NB4 (cell line): ENCODE measurements at regions not wholly inside any gene's neighbourhood (a gene's known extent, or its start where the extent isn't known, plus 50 kb on each side); places are given as distances from the start of the nearest gene placed in this dataset.

Experiments
- DNase-seq: peaks from one replicate; pipeline ENCODE4 v3.0.0; 2010; ENCODE audit warnings: low read depth
- H3K4me3 ChIP-seq: one replicate; pipeline ENCODE4 v1.5.1; 2011; ENCODE audit warnings: mild to moderate bottlenecking, low read depth, low read length, moderate library complexity
- CTCF ChIP-seq: IDR thresholded peaks from one replicate; pipeline ENCODE4 v1.5.1; 2012; ENCODE audit warnings: low read depth, low read length
- MYC ChIP-seq: IDR thresholded peaks from 2 replicates; pipeline ENCODE4 v1.6.1; 2011; ENCODE audit warnings: low read depth, low read length
- POLR2A ChIP-seq: IDR thresholded peaks from 2 replicates; pipeline ENCODE4 v1.6.1; 2011; ENCODE audit warnings: mild to moderate bottlenecking; ENCODE audit not compliant: insufficient read length; ENCODE audit errors: extremely low read depth
- TF ChIP-seq, protein P1 (sequence below): IDR thresholded peaks from 2 replicates; pipeline ENCODE4 v1.6.1; 2011; ENCODE audit warnings: low read depth, low read length

- no peak overlapping the region for H3K4me3 ChIP-seq
- TF ChIP-seq, protein P1, sequence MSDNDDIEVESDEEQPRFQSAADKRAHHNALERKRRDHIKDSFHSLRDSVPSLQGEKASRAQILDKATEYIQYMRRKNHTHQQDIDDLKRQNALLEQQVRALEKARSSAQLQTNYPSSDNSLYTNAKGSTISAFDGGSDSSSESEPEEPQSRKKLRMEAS = no peak
- TF ChIP-seq POLR2A = no peak
- TF ChIP-seq CTCF = no peak
- TF ChIP-seq MYC = no peak
- DNase-seq = no peak
Measured at GRCh38 chr7:116316838-116317628, 106.7 kb downstream of the TES start.

DNA sequence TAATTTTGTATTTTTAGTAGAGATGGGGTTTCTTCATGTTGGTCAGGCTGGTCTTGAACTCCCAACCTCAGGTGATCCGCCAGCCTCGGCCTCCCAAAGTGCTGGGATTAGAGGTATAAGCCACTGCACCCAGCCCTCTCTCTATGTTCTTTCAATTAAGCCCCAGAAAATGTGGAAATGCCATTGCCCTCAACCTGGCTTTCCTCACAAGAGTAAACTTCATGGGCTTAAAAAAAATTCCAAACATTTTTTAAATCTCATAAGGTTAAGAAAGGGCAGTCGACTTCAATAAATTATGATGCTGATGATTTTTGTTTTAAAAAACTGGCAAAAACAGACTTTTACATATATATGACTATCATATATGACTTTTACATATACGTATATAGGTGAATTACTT lies 107.6 kb downstream of the TES start:
- DNase-seq = no peak
- TF ChIP-seq CTCF = no peak
- no peak for TF ChIP-seq MYC
- TF ChIP-seq POLR2A = no peak
- TF ChIP-seq, protein P1 = no peak
- H3K4me3 ChIP-seq = no peak overlapping the region

- TF ChIP-seq CTCF = no peak
- no peak for TF ChIP-seq MYC
- TF ChIP-seq, protein P1 = no peak
- DNase-seq = no peak
- no peak overlapping the region for H3K4me3 ChIP-seq
Measured at GRCh38 chr7:116322541-116322940, 112.2 kb downstream of the TES start.

DNA sequence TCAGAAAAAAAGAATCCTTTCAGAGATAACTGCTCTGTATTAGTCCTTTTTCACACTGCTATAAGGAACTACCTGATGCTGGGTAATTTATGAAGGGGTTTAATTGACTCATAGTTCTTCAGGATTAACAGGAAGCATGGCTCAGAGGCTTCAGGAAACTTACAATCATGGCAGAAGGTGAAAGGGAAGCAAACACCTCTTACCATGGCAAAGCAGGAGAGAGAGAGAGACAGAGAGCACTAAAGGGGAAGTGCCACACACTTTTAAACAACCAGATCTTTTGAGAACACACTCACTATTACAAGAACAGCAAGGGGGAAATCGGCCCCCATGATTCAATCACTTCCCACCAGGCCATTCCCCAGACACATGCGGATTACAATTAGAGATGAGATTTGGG lies 114.2 kb downstream of the TES start:
- TF ChIP-seq MYC (no peak), POLR2A (no peak), CTCF (no peak)
- TF ChIP-seq, protein P1 = no peak
- DNase-seq = no peak
- H3K4me3 ChIP-seq = no peak overlapping the region

GRCh38 chr7:116325517-116325916 lies 115.2 kb downstream of the TES start:
- DNase-seq = no peak
- TF ChIP-seq, protein P1 = no peak
- TF ChIP-seq POLR2A (no peak), CTCF (no peak), MYC (no peak)
- H3K4me3 ChIP-seq = no peak overlapping the region
